Breast epithelium (tissue), 3 donors: ENCODE measurements at regions not wholly inside any gene's neighbourhood (a gene's known extent, or its start where the extent isn't known, plus 50 kb on each side); places are given as distances from the start of the nearest gene placed in this dataset.
"Not testable (repeated sequence)": the region's sequence is repeated elsewhere in the genome, so short reads cannot be mapped to it uniquely, and the experiment has no call there.

Source experiments
- POLR2A ChIP-seq: fragments of 450-650 bp; IDR thresholded peaks from one replicate; pipeline ENCODE4 v1.6.1; 2016; ENCODE audit warnings: antibody characterized with exemption, mild to moderate bottlenecking, moderate library complexity
- POLR2AphosphoS5 ChIP-seq, 3 donors: sonication (generic); formaldehyde crosslinking; IDR thresholded peaks; one replicate each; pipeline ENCODE4 v1.6.1; 2017; ENCODE audit warnings: antibody characterized with exemption in 3 of 3
- TF ChIP-seq, protein P1 (sequence below), 3 donors: fragments of 450-650 bp; IDR thresholded peaks; one replicate each; pipeline ENCODE4 v1.5.1; 2016 to 2017; ENCODE audit warnings: antibody characterized with exemption in 3 of 3, mild to moderate bottlenecking in 3 of 3, moderate library complexity in 3 of 3

- not testable (repeated sequence) for TF ChIP-seq POLR2AphosphoS5 (IDR thresholded peaks at IDR 0.05); POLR2A
- TF ChIP-seq, protein P1, sequence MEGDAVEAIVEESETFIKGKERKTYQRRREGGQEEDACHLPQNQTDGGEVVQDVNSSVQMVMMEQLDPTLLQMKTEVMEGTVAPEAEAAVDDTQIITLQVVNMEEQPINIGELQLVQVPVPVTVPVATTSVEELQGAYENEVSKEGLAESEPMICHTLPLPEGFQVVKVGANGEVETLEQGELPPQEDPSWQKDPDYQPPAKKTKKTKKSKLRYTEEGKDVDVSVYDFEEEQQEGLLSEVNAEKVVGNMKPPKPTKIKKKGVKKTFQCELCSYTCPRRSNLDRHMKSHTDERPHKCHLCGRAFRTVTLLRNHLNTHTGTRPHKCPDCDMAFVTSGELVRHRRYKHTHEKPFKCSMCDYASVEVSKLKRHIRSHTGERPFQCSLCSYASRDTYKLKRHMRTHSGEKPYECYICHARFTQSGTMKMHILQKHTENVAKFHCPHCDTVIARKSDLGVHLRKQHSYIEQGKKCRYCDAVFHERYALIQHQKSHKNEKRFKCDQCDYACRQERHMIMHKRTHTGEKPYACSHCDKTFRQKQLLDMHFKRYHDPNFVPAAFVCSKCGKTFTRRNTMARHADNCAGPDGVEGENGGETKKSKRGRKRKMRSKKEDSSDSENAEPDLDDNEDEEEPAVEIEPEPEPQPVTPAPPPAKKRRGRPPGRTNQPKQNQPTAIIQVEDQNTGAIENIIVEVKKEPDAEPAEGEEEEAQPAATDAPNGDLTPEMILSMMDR (IDR thresholded peaks at IDR 0.05): not testable (repeated sequence)
Observed at GRCh38 chr16:54727696-54728095, 203.0 kb upstream of the IRX5 start.
